ENCODE measurements at regions not wholly inside any gene's neighbourhood (a gene's known extent, or its start where the extent isn't known, plus 50 kb on each side); places are given as distances from the start of the nearest gene placed in this dataset.
"Not testable (repeated sequence)": the region's sequence is repeated elsewhere in the genome, so short reads cannot be mapped to it uniquely, and the experiment has no call there.

DNA sequence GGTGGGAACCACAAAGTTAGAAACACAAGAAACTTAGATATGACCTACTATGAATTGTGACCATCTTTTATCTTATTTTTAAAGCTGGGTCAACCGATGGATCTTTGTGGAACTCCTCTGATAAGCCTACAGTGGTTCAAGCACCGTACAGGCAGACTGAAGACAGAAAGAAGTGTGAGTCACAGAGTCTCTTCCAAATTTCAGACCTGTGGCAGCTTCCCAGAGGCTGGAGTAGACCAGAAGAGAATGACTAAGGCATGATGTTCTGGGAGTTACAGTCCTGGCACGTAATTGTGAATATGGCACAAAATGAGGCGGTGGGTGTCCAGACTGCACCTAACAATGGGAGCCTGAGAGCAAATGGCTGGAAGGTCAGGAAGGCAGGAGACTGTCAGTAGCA lies 70.0 kb downstream of the LMO4 start:
- peak; percentile 77 for DNase-seq (ENCODE audit: low spot score)

DNA sequence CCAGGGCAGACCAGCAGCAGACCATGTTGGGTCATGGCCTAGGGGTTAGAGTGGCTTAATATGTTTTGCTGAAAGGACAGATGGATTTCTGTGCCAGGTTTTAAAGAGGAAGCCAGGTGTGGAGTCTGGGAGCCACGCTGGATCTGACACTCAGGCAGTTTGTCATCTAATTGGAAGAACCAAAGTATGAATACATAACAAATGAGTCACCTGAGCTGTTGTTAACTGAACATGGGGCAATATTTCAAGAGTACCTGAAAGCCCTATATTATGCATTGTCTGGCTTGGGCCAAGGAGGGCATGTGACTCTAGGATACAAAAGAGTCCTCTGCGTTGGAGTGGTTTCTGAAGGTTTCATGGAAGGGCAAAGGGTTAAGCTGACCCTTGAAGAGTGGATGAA lies 70.6 kb downstream of the LMO4 start:
- DNase-seq (ENCODE audit: low spot score) = no peak

- DNase-seq (ENCODE audit: low spot score) = no peak
These were observed 71.0 kb downstream of the LMO4 start for GRCh38 chr1:87399701-87400100.

DNA sequence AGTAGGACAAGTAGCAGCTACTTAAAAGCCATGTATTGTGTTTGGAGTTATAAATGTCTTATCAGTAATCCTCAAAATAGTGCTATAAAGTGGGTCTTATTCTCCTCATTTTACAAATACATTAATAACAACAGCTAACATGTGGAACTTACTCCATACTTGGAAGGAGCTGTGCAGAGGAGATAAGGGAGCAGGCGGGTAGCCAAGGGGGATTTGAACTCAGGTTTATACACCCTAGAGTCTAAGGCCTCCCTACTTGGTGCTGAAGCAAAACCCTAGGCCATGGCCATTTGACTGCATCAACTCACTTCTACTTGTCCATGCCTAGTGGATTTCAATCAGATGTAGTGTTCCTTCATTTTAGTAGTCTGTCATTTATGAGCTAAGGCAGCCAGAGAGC lies 72.1 kb downstream of the LMO4 start:
- no peak for DNase-seq (ENCODE audit: low spot score)

GRCh38 chr1:87402241-87403002 lies 73.7 kb downstream of the LMO4 start:
- peak; percentile 46 for DNase-seq (ENCODE audit: low spot score)

GRCh38 chr1:87403061-87403820 lies 74.6 kb downstream of the LMO4 start:
- DNase-seq (ENCODE audit: low spot score) = no peak

DNA sequence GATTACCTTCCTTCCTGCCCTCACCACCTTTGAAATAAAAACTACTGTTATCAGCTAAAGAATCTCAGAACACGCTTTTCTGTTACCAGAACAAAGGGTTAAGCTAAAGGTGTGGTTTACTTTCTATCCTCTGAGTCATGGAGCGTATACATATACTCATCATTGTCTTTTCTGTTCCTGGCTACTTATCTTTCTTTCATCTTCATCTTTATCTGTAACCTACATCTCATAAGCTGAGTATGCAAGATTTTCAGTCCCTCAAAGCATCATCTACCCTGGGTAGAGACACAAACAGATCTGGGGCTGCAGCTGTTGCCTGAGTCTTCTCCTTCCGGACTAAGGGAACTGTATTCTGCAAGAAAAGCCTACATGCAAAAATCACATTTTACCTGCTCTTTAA lies 75.6 kb downstream of the LMO4 start:
- no peak for DNase-seq (ENCODE audit: low spot score)

DNA sequence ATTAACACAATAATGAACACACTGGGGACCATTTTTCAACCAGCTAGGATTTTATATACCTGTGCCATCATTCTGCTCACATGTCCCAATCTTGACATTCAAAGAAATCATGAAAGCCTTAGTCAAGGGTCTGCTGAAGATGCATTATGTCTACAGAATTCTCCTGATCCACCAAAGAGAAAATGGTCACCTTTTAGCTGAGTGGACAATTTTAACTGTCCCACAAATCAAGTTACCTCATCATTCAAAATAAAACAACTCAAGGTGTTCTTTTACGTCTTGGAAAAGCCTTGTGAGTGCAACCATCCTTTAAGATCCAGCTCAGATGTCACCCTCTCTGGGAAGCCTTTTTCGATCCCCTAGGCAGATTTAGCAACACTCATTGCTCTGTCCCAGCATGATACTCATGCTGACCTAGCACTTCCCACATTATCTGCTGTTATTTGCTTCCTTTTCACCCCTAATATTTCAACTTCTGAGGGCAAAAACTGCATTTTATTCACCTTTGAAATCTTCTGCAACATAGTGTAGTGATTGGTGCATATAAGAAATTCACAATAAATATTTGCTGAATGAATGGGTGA lies 80.1 kb downstream of the LMO4 start:
- no peak for DNase-seq (ENCODE audit: low spot score)

GRCh38 chr1:87410776-87411480 lies 82.2 kb downstream of the LMO4 start:
- DNase-seq (ENCODE audit: low spot score) = no peak

GRCh38 chr1:87413846-87414245 lies 85.2 kb downstream of the LMO4 start:
- not testable (repeated sequence) for DNase-seq (ENCODE audit: low spot score)

DNA sequence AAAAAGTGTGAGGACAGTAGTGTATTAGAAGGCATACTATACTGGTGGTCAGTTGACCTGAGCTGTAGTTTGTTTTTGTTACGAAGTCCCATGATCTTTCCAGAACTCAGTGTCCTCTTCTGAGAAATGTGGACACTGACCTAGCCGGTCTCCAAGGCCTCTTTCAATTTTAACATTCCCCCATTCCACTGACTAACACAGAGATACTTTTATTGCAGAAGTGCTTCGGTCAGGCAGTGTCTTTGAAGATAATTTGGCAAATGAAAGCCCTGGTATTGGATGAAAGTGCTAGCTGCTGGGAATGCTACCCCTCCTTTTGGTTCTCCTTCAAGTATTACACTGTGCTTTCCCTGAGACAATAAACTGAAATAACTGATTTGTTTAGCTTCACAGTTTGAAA lies 89.4 kb downstream of the LMO4 start:
- DNase-seq (ENCODE audit: low spot score) = no peak

DNA sequence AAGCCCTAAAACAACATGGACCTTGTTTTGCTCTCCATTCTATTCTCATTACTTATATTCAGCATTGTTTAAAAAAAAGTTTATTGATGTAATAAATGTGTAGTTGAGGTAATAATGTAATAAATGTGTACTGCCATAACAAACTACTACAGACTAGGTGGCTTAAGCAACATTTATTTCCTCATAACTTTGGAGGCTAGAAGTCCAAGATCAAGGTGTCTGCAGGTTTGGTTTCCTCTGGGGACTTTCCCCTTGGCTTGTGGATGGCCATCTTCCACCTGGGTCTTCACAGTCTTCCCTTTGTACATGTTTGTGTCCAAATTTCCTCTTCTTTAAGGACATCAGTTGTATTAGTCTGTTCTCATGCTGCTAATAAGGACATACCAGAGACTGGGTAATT lies 93.1 kb downstream of the LMO4 start:
- DNase-seq (ENCODE audit: low spot score) = no peak

DNA sequence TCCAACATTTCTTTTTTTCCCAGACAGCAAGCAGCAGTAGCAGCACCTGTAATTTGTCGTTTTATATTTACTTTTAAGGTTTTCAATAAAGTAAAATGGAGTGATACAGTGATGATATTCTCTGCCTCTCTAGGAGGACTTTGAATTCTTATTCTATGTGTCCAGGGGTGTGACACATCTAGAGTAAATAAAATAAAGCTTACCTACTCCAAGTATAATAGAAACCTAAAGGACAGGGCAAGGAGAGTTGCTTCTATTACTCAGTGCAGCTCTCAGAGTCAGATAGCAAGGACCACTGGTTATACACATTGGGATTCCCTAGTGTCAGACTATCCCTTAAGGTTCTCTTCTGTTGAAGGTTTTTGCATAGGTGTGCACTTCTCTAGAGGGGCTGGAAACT lies 95.9 kb downstream of the LMO4 start:
- no peak for DNase-seq (ENCODE audit: low spot score)

GRCh38 chr1:87426463-87427249 lies 98.0 kb downstream of the LMO4 start:
- peak; percentile 52 for DNase-seq (ENCODE audit: low spot score)

DNA sequence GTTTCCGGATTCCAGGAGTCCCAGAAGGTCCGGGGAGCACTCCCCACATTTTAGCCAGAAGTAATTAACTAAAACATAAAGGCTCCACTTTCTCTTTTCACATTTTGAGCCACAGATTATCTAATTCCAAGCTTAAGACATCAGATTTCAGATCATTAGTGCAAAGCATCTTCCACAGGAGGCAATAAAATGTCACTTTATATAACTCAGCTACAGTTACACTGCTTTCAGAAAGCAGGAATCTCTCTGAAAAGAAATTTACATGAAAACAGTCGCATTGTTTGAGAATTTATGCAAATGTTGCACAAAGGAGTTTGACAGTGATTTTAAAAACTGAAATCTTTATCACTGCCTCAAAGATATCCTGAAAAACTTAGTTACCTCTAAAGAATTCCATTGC lies 99.7 kb downstream of the LMO4 start:
- no peak for DNase-seq (ENCODE audit: low spot score)

GRCh38 chr1:87428883-87429282 lies 100.2 kb downstream of the LMO4 start:
- DNase-seq (ENCODE audit: low spot score) = no peak

DNA sequence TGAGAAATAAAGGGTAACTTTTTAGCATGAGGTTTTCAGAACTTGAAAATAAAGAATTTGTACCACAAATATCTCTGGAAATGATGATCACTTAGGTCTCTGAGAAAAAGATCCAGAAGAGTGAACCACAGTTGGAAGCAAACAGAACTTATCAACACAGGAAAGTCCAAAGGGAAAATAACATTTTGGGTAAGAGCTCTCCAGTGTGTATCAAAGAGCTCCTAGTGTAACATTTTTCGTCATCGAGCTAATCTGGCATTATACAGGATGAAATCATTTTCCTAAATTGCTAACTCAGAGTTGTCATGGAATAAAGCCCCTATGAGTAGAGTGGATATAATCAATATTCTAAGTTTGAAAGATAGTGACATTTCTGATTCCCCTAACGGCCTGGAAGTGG lies 104.0 kb downstream of the LMO4 start:
- DNase-seq (ENCODE audit: low spot score) = no peak

- DNase-seq (ENCODE audit: low spot score) = not testable (repeated sequence)
These were observed 104.4 kb downstream of the LMO4 start for GRCh38 chr1:87433101-87433500.

GRCh38 chr1:87435484-87435883 lies 106.8 kb downstream of the LMO4 start:
- DNase-seq (ENCODE audit: low spot score) = no peak

GRCh38 chr1:87436115-87436514 lies 107.4 kb downstream of the LMO4 start:
- DNase-seq (ENCODE audit: low spot score) = not testable (repeated sequence)

DNA sequence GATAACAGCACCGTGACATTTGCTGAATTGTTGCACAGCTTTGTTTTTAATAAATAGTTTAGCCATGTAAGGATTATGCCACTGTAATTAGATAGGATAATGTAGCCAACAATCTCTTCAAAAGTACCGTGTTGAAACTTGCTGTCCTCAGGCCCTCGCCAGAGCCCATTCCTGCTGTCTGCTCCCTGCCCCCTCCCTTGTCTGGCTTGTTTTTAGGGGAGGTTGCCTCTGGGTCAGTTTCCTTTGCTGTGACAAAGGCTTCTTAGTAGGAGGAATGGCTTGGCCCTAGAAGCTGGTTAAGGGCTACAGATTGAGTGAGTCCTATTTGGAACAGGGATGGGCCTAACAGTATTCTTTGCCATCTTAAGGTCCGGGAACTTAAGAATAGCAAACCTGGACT lies 107.9 kb downstream of the LMO4 start:
- no peak for DNase-seq (ENCODE audit: low spot score)

All from GM03348 (cell line).